H1 (cell line): ENCODE measurements at regions not wholly inside any gene's neighbourhood (a gene's known extent, or its start where the extent isn't known, plus 50 kb on each side); places are given as distances from the start of the nearest gene placed in this dataset.

Experiments
- GABPA ChIP-seq: IDR thresholded peaks from 2 replicates; pipeline ENCODE4 v1.6.1; 2011; ENCODE audit warnings: mild to moderate bottlenecking, low read length, moderate library complexity, borderline replicate concordance; ENCODE audit not compliant: insufficient read depth
- NANOG ChIP-seq: IDR thresholded peaks from 2 replicates; pipeline ENCODE4 v1.6.1; 2011; ENCODE audit warnings: low read length, low read depth, mild to moderate bottlenecking, inconsistent platforms; ENCODE audit not compliant: insufficient read depth, poor library complexity, severe bottlenecking
- PHF8 ChIP-seq: fragments of 200-600 bp; sonication (generic); conservative IDR thresholded peaks from 2 replicates; pipeline ENCODE4 v1.7.1; 2012; ENCODE audit warnings: low read depth, mild to moderate bottlenecking, inconsistent platforms, low read length, moderate library complexity
- TF ChIP-seq, protein P1 (sequence below): fragments of 300-600 bp; sonication (generic); IDR thresholded peaks from 2 replicates; pipeline ENCODE4 v1.7.1; 2012; ENCODE audit warnings: low read length, moderate library complexity, mild to moderate bottlenecking, inconsistent platforms; ENCODE audit not compliant: insufficient replicate concordance
- TF ChIP-seq, protein P2 (sequence below): IDR thresholded peaks from 2 replicates; pipeline ENCODE4 v1.6.1; 2012; ENCODE audit warnings: inconsistent platforms
- TF ChIP-seq, protein P3 (sequence below): IDR thresholded peaks from 2 replicates; pipeline ENCODE4 v1.6.1; 2011; ENCODE audit warnings: low read length, improper control_type of control experiment
- TF ChIP-seq, protein P4 (sequence below): IDR thresholded peaks from 2 replicates; pipeline ENCODE4 v1.6.1; 2011; ENCODE audit warnings: low read depth, mild to moderate bottlenecking, low read length; ENCODE audit not compliant: insufficient read depth

DNA sequence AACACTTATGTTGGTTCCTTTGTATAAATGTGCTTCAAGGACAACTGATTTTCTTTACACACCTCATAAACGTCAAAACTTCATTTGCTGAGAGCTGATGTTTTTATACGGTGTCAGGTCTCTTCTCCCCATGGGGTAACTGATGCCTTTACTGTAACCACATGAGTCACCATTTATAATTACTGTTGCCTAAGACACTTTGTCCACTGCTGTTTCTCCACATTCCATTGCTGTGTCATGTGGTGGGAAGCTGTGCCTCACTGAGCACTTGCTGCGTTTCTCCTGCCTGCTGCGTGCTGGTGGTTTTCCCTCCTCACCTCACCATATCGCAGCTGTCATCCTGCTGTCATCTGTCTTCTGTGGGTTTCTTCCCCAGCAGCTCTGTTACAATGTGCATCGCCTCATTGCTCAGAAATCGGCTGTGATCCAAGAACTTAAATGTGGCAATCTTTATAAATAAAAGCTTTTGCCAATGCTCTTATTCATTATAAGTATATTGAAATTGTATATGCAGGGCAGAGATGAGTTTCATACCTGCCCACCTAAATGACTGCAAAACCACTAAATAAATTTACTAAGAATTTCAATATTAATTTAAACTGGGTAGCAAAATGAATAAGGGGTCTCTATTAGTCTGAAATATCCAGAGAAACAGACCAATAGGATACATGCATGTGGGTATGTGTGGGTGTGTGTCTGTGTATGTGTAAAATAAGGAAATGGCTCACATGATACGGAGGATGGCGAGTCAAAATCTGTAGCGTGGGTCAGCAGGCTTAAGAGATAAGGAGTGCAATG lies 547.0 kb upstream of the SLITRK5 start (continued):
- TF ChIP-seq, protein P1, sequence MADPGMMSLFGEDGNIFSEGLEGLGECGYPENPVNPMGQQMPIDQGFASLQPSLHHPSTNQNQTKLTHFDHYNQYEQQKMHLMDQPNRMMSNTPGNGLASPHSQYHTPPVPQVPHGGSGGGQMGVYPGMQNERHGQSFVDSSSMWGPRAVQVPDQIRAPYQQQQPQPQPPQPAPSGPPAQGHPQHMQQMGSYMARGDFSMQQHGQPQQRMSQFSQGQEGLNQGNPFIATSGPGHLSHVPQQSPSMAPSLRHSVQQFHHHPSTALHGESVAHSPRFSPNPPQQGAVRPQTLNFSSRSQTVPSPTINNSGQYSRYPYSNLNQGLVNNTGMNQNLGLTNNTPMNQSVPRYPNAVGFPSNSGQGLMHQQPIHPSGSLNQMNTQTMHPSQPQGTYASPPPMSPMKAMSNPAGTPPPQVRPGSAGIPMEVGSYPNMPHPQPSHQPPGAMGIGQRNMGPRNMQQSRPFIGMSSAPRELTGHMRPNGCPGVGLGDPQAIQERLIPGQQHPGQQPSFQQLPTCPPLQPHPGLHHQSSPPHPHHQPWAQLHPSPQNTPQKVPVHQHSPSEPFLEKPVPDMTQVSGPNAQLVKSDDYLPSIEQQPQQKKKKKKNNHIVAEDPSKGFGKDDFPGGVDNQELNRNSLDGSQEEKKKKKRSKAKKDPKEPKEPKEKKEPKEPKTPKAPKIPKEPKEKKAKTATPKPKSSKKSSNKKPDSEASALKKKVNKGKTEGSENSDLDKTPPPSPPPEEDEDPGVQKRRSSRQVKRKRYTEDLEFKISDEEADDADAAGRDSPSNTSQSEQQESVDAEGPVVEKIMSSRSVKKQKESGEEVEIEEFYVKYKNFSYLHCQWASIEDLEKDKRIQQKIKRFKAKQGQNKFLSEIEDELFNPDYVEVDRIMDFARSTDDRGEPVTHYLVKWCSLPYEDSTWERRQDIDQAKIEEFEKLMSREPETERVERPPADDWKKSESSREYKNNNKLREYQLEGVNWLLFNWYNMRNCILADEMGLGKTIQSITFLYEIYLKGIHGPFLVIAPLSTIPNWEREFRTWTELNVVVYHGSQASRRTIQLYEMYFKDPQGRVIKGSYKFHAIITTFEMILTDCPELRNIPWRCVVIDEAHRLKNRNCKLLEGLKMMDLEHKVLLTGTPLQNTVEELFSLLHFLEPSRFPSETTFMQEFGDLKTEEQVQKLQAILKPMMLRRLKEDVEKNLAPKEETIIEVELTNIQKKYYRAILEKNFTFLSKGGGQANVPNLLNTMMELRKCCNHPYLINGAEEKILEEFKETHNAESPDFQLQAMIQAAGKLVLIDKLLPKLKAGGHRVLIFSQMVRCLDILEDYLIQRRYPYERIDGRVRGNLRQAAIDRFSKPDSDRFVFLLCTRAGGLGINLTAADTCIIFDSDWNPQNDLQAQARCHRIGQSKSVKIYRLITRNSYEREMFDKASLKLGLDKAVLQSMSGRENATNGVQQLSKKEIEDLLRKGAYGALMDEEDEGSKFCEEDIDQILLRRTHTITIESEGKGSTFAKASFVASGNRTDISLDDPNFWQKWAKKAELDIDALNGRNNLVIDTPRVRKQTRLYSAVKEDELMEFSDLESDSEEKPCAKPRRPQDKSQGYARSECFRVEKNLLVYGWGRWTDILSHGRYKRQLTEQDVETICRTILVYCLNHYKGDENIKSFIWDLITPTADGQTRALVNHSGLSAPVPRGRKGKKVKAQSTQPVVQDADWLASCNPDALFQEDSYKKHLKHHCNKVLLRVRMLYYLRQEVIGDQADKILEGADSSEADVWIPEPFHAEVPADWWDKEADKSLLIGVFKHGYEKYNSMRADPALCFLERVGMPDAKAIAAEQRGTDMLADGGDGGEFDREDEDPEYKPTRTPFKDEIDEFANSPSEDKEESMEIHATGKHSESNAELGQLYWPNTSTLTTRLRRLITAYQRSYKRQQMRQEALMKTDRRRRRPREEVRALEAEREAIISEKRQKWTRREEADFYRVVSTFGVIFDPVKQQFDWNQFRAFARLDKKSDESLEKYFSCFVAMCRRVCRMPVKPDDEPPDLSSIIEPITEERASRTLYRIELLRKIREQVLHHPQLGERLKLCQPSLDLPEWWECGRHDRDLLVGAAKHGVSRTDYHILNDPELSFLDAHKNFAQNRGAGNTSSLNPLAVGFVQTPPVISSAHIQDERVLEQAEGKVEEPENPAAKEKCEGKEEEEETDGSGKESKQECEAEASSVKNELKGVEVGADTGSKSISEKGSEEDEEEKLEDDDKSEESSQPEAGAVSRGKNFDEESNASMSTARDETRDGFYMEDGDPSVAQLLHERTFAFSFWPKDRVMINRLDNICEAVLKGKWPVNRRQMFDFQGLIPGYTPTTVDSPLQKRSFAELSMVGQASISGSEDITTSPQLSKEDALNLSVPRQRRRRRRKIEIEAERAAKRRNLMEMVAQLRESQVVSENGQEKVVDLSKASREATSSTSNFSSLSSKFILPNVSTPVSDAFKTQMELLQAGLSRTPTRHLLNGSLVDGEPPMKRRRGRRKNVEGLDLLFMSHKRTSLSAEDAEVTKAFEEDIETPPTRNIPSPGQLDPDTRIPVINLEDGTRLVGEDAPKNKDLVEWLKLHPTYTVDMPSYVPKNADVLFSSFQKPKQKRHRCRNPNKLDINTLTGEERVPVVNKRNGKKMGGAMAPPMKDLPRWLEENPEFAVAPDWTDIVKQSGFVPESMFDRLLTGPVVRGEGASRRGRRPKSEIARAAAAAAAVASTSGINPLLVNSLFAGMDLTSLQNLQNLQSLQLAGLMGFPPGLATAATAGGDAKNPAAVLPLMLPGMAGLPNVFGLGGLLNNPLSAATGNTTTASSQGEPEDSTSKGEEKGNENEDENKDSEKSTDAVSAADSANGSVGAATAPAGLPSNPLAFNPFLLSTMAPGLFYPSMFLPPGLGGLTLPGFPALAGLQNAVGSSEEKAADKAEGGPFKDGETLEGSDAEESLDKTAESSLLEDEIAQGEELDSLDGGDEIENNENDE: no peak
- TF ChIP-seq GABPA (no peak), NANOG (peak; percentile 26), PHF8 (no peak)
- TF ChIP-seq, protein P2, sequence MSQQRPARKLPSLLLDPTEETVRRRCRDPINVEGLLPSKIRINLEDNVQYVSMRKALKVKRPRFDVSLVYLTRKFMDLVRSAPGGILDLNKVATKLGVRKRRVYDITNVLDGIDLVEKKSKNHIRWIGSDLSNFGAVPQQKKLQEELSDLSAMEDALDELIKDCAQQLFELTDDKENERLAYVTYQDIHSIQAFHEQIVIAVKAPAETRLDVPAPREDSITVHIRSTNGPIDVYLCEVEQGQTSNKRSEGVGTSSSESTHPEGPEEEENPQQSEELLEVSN: no peak
- TF ChIP-seq, protein P3, sequence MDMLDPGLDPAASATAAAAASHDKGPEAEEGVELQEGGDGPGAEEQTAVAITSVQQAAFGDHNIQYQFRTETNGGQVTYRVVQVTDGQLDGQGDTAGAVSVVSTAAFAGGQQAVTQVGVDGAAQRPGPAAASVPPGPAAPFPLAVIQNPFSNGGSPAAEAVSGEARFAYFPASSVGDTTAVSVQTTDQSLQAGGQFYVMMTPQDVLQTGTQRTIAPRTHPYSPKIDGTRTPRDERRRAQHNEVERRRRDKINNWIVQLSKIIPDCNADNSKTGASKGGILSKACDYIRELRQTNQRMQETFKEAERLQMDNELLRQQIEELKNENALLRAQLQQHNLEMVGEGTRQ: peak; percentile 29; the same call in 1 of the 2 replicates
- TF ChIP-seq, protein P4, sequence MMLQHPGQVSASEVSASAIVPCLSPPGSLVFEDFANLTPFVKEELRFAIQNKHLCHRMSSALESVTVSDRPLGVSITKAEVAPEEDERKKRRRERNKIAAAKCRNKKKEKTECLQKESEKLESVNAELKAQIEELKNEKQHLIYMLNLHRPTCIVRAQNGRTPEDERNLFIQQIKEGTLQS: no peak
